NCI-H128 (cell line): ENCODE measurements at regions not wholly inside any gene's neighbourhood (a gene's known extent, or its start where the extent isn't known, plus 50 kb on each side); places are given as distances from the start of the nearest gene placed in this dataset.

Experiments used
- DNase-seq: peaks from one replicate; lab custom pipeline; 2025; ENCODE audit not compliant: unreplicated experiment; lab: John Stamatoyannopoulos, UW

GRCh38 chr9:17846948-17847655 is 268.2 kb downstream of the SH3GL2 start:
- no peak for DNase-seq

DNA sequence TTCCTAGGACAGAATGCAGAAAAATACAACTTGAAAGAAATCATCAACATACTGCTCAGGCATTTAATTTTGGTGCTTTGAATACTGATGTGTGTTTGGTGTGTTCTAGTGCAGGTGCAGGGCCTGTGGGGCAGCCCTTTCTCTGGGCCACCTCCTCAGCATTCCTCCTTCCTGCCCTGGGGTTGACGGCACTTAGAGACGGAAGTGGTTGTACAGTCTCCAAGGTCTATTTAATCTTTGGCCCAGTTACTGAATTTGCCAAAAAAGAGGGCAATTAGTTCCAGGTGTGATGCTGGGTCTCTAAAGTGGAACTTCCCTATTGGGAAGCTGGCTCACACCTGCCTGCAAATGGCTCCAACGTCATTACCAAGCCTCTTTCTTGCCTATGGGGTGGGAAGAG is 269.0 kb downstream of the SH3GL2 start:
- no peak for DNase-seq

- DNase-seq, result no peak
Measured at GRCh38 chr9:17852108-17852507, 273.2 kb downstream of the SH3GL2 start.

DNA sequence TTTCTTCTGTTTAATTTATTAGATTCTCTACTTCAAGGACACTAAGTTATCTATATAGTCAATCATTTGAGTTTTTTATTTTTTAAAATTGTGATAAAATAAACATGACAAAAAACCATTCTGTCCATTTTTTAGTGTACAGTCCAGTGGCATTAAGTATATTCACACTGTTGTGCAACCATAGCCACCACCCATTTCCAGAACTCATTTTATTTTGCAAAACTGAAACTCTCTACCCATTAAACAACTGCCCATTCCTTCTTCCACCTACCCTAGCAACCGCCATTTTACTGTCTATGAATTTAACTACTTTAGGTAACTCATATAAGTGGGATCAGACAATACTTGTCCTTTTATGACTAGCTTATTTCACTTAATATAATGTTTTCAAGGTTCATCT is 275.6 kb downstream of the SH3GL2 start:
- DNase-seq, result no peak

GRCh38 chr9:17856995-17857394 is 278.1 kb downstream of the SH3GL2 start:
- no peak for DNase-seq

GRCh38 chr9:17859228-17859627 is 280.4 kb downstream of the SH3GL2 start:
- no peak for DNase-seq

- no peak for DNase-seq
Measured at GRCh38 chr9:17859987-17860386, 281.1 kb downstream of the SH3GL2 start.

GRCh38 chr9:17862101-17862500 is 283.2 kb downstream of the SH3GL2 start:
- no peak for DNase-seq

DNA sequence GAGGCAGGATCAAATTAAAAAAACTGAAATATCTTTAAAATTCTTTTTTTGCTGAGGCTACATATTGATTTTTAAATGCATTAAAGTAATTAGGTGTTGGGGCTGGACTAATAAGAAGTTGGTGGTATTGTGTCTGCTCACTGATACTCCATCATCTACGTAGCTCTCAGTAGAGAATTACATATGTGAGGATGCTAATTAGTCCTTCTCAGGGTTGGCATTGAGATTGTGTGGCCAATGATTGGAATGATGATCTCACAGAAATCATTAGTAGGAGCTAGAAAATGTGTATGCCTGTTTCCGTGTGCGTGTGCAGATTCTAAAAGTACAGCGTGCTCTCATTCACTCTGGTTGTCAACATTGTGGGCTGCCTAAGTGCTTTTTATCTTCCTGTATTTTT is 283.8 kb downstream of the SH3GL2 start:
- no peak for DNase-seq

GRCh38 chr9:17863213-17863883 is 284.5 kb downstream of the SH3GL2 start:
- no peak for DNase-seq

DNA sequence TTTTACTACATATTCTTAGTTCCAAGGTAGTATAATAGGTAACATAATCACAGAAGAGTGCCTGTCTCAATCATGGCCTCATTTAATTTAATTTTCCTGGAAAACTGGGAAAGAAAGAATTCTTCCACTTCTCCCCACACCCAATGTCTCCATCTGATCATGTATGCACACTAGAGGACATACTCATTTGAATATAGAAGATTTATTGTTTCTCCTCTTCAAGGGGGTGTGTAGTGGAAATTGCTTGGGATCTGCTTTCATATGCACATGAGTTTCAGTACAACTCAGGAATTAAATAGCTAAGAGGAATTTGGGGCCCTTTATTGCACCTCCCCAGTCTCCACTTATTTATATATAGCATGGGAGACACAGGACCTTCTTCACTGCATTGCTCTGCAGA is 285.1 kb downstream of the SH3GL2 start:
- no peak for DNase-seq

- DNase-seq, result no peak
Measured at GRCh38 chr9:17864951-17865350, 286.1 kb downstream of the SH3GL2 start.

DNA sequence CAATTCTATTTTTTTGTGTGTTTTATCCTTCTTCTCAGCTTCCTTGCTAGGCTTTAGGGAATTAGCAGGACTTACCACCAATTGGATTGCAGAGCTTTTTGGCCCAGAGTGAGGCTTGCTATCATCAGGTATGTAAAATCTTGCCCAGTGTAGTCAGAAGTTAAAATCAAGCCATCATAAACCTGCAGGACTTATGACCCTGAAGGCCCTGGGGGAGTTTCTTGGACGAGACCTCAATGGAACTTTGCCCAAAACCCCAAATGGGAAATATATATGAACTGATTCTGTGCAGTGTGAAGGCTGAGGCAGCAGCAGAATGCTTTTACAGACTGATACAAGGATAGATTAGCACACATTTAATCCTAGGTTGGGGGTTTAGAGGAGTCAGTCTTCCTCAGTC is 287.0 kb downstream of the SH3GL2 start:
- no peak for DNase-seq

DNA sequence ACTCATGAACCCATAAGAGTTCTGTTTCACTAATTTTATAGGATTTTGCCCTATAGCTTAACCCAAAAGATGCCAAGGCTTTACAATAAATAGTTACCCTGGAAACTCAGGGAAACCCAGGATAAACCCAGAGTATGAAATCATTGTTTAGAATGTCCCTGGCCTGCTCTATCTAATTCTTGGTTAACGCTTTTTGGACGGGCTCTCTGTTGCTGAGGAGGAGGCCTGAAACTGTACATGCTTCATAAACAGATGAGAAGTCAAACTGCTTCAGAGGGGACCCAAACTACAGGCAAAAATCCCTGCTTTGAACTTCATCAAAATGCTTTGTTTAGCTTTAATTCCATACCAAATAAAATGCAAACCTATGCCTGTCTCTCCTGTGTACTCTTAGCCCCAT is 291.9 kb downstream of the SH3GL2 start:
- no peak for DNase-seq

GRCh38 chr9:17871213-17871890 is 292.5 kb downstream of the SH3GL2 start:
- no peak for DNase-seq

DNA sequence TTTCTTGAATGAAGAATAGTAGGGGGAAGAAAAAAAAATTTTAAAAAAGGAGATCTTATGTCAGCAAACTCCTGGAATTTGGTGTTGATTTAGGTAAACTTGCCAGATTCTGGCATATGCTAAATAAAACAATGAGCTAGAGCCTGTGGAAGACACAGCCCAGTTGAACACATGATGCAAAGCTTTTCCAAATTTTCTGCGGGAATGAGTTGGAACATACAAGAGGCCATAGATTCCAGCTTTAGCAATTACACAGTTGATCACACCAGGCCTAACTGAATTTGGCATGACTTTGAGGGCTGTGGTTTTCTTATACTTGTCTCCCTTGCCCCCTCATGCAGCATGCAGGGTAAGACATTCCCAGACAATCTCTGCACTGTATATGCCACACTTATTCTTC is 297.0 kb downstream of the SH3GL2 start:
- no peak for DNase-seq

GRCh38 chr9:17876687-17877086 is 297.8 kb downstream of the SH3GL2 start:
- DNase-seq, result no peak

DNA sequence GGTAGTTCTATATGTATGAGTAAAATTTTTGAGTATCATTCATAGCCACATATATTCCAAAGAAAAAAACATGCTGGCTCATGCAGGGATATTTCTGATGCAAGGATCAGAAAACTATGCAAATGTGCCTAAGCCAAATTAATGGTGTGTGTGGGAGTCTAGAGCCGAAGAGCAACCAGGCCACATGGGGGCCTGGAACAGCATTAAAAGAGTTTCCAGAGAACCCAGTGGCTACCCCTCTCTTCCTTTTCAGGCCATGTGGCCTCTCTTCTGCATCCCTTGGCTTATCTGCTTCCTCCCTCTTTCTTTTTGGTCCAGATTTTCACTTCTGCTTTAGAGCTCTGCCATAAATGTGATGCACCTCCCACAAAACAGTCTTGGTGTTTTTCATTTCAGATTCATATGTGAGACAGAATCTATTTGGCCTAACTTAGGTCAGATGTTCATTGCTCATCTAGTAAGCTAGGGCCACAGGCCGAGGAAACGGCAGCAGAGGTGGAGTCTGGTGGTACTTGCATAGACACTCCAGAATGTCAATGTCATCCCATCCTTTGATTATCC is 300.0 kb downstream of the SH3GL2 start:
- no peak for DNase-seq

- no peak for DNase-seq
Measured at GRCh38 chr9:17881371-17881770, 302.5 kb downstream of the SH3GL2 start.

- DNase-seq, result no peak
Measured at GRCh38 chr9:17882688-17883594, 304.1 kb downstream of the SH3GL2 start.

DNA sequence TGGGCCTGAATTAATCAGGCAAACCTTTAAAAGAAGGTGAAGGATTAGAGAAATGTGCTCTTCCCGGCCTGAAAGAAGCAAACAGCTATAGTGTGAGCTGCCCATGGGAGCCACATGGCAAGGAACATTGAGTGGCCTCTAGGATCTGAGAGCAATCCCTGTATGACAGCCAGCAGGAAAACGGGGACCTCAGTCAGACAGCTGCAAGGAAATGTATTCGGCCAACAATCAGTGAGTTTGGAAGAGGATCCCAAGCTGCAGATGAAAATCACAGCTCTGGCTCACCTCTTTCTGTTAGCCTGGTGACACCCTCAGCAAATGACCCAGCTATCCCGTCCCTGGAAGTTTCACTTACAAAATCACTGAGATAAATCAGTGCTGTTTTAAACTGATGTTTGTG is 309.2 kb downstream of the SH3GL2 start:
- DNase-seq, result no peak
